ENCODE measurements at regions not wholly inside any gene's neighbourhood (a gene's known extent, or its start where the extent isn't known, plus 50 kb on each side); places are given as distances from the start of the nearest gene placed in this dataset.

DNA sequence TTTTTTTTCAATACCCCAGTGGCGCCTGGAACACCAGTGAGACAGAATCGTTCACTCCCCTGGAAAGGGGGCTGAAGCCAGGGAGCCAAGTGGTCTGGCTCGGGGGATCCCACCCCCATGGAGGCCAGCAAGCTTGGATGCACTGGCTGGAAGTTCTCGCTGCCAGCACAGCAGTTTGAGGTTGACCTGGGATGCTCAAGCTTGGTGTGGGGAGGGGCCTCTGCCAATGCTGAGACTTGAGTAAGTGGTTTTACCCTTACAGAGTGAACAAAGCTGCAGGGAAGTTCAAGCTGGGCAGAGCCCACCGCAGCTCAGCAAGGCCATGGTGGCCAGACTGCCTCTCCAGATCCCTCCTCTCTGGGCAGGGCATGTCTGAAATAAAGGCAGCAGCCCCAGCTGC lies 276.2 kb upstream of the CNTN6 start:
- no peak for TF ChIP-seq RFX5 (IDR thresholded peaks at IDR 0.05; ENCODE audit: low read length)
- TF ChIP-seq GATA2 (CRISPR knock-in tag; IDR thresholded peaks at IDR 0.05): no peak
- TF ChIP-seq MEF2A (IDR thresholded peaks at IDR 0.05; ENCODE audit: borderline replicate concordance, low read depth): no peak
- no peak for TF ChIP-seq CTCF (IDR thresholded peaks at IDR 0.05)
- no peak for TF ChIP-seq MXI1 (IDR thresholded peaks at IDR 0.05; ENCODE audit: low read depth, low read length)
- no peak for TF ChIP-seq JUND (IDR thresholded peaks at IDR 0.05)
- no peak for TF ChIP-seq GABPA (IDR thresholded peaks at IDR 0.05; ENCODE audit: low read depth)
- no peak for TF ChIP-seq TEAD4 (IDR thresholded peaks at IDR 0.05; ENCODE audit: borderline replicate concordance, insufficient read depth)
- TF ChIP-seq REST (IDR thresholded peaks at IDR 0.05; ENCODE audit: low read depth, low read length): no peak
- no peak for TF ChIP-seq NRF1 (IDR thresholded peaks at IDR 0.05; ENCODE audit: low read depth, low read length)
- no peak for TF ChIP-seq YY1 (IDR thresholded peaks at IDR 0.05; ENCODE audit: low read depth)
